ENCODE measurements at regions not wholly inside any gene's neighbourhood (a gene's known extent, or its start where the extent isn't known, plus 50 kb on each side); places are given as distances from the start of the nearest gene placed in this dataset.

GRCh38 chr14:89613260-89614008, 196.4 kb upstream of the FOXN3 start:
- no peak overlapping the region for H3K4me3 ChIP-seq (ENCODE audit: low read depth, low read length)
- no peak for TF ChIP-seq CTCF (IDR thresholded peaks at IDR 0.05; ENCODE audit: insufficient read depth, low read depth, low read length)
- DNase-seq (ENCODE audit: low read depth) = no peak

GRCh38 chr14:89609500-89610100, 192.6 kb upstream of the FOXN3 start:
- no peak for DNase-seq (ENCODE audit: low read depth)
- no peak for TF ChIP-seq CTCF (IDR thresholded peaks at IDR 0.05; ENCODE audit: insufficient read depth, low read depth, low read length)
- no peak overlapping the region for H3K4me3 ChIP-seq (ENCODE audit: low read depth, low read length)

- TF ChIP-seq CTCF (IDR thresholded peaks at IDR 0.05; ENCODE audit: insufficient read depth, low read depth, low read length) = no peak
- no peak for DNase-seq (ENCODE audit: low read depth)
- H3K4me3 ChIP-seq (ENCODE audit: low read depth, low read length) = no peak overlapping the region
Observed at GRCh38 chr14:89607453-89607852, 190.4 kb upstream of the FOXN3 start.

GRCh38 chr14:89603938-89604480, 187.0 kb upstream of the FOXN3 start:
- DNase-seq (ENCODE audit: low read depth) = no peak
- H3K4me3 ChIP-seq (ENCODE audit: low read depth, low read length) = no peak overlapping the region
- TF ChIP-seq CTCF (IDR thresholded peaks at IDR 0.05; ENCODE audit: insufficient read depth, low read depth, low read length) = no peak

- H3K4me3 ChIP-seq (ENCODE audit: low read depth, low read length) = no peak overlapping the region
- TF ChIP-seq CTCF (IDR thresholded peaks at IDR 0.05; ENCODE audit: insufficient read depth, low read depth, low read length) = no peak
- DNase-seq (ENCODE audit: low read depth) = peak; percentile 59
Observed at GRCh38 chr14:89600950-89601826, 184.2 kb upstream of the FOXN3 start.

GRCh38 chr14:89600029-89600428, 183.0 kb upstream of the FOXN3 start:
- TF ChIP-seq CTCF (IDR thresholded peaks at IDR 0.05; ENCODE audit: insufficient read depth, low read depth, low read length) = no peak
- H3K4me3 ChIP-seq (ENCODE audit: low read depth, low read length) = no peak overlapping the region
- DNase-seq (ENCODE audit: low read depth) = no peak

All from fibroblast of villous mesenchyme (primary cell).